Heart left ventricle (tissue), 16 donors: ENCODE measurements at regions not wholly inside any gene's neighbourhood (a gene's known extent, or its start where the extent isn't known, plus 50 kb on each side); places are given as distances from the start of the nearest gene placed in this dataset.

Experiments used
- ATAC-seq, 4 donors: fragments of 200-7000 bp; cut with Tn5 transposase; one replicate each; pipeline ENCODE4 v1.9.1; 2020 to 2022; ENCODE audit warnings: moderate library complexity in 4 of 4, mild to moderate bottlenecking in 3 of 4, moderate number of reproducible peaks in 1 of 4
- DNase-seq, 5 donors: peaks; one replicate each; pipeline ENCODE4 v3.0.0-alpha.2; 2020
- H3K27ac ChIP-seq, 12 donors: fragments of 200-600 bp; sonication (generic) in 4 of 12; one replicate each; pipeline versions ENCODE4 v1.5.0 to v1.8.0; 2016 to 2022; ENCODE audit warnings: mild to moderate bottlenecking in 2 of 12
- H3K27me3 ChIP-seq, 9 donors: fragments of 200-600 bp; sonication (generic) in 2 of 9; one replicate each; pipeline versions ENCODE4 v1.5.1 to v1.8.0; 2016 to 2022; ENCODE audit warnings: mild to moderate bottlenecking in 3 of 9
- H3K36me3 ChIP-seq, 9 donors: fragments of 200-600 bp; sonication (generic) in 2 of 9; one replicate each; pipeline versions ENCODE4 v1.5.0 to v1.8.0; 2018 to 2022; ENCODE audit warnings: mild to moderate bottlenecking in 2 of 9
- H3K4me1 ChIP-seq, 12 donors: fragments of 200-600 bp; sonication (generic) in 4 of 12; one replicate each; pipeline versions ENCODE4 v1.5.0 to v1.8.0; 2016 to 2022; ENCODE audit warnings: mild to moderate bottlenecking in 3 of 12
- H3K4me3 ChIP-seq, 12 donors: fragments of 200-600 bp; sonication (generic) in 4 of 12; one replicate each; pipeline versions ENCODE4 v1.5.0 to v1.8.0; 2017 to 2022; ENCODE audit warnings: mild to moderate bottlenecking in 9 of 12, moderate library complexity in 4 of 12
- H3K9me3 ChIP-seq, 12 donors: fragments of 200-600 bp; sonication (generic) in 4 of 12; one replicate each; pipeline versions ENCODE4 v1.5.0 to v1.8.0; 2016 to 2022; ENCODE audit warnings: mild to moderate bottlenecking in 1 of 12
- POLR2A ChIP-seq, 2 donors: fragments of 450-650 bp; IDR thresholded peaks; one replicate each; pipeline ENCODE4 v1.6.1; 2017; ENCODE audit warnings: antibody characterized with exemption in 2 of 2, mild to moderate bottlenecking in 2 of 2, moderate library complexity in 2 of 2
- WGBS, 4 donors: extraction: QIAGEN DNeasy Blood & Tissue Kit in 2 of 4; methylation state at CpG; one replicate each; pipeline versions ENCODE4 v1.1.5 to v1.1.7; 2013 to 2018; 5-methylcytosine and 5-hydroxymethylcytosine counted together
- intact Hi-C, 10 donors: fragments of 100-400 bp; cut with DNase I; formaldehyde crosslinking; loops; one replicate each; pipeline versions ENCODE4 v1.11.1 to v1.14.2; 2022
- TF ChIP-seq, protein P1 (sequence below), 12 donors: fragments of 200-600 bp; sonication (generic) in 4 of 12; IDR thresholded peaks; one replicate each; pipeline versions ENCODE4 v1.5.0 to v1.8.0; 2018 to 2022; ENCODE audit warnings: antibody characterized with exemption in 12 of 12, mild to moderate bottlenecking in 5 of 12
- donor health status: ischemic (EF 13 %, LVEDD 7.1; RV severe dilation, severe dysfunction).
- donor health status: healthy with polysubstance abuse.
- donor health status: DM: no; HTN: yes; CAD: no.
- donor health status: DM: no; HTN: no; CAD: no.
- donor health status: ischemic (EF 25% LVEDD 6.9; RV normal size, moderate dysfunction).
- donor health status: ischemic (EF 25% LVEDD 5.7; RV mildly dilated, moderate dysfunction).
- donor health status: healthy.
- donor health status: DM: yes; HTN: yes; CAD: no.
- donor health status: ischemic (EF 35%, LVEDD 5.7; RV mildly dilated, moderate dysfunction).
- donor health status: nonischemic (EF 11% LVEDD 7.7; RV severe dilation, severe dysfunction).
- donor health status: DM: yes; HTN: yes; CAD: no.
- donor health status: PGD.
- donor health status: ischemic (EF 29% LVEDD 5.4; RV normal size, mild dysfunction).
- donor health status: nonischemic (EF 23%, LVEDD 6.1; RV moderate dilation, normal function).

GRCh38 chr7:18408461-18408860 is 87.1 kb upstream of the HDAC9 start:
- no peak overlapping the region for H3K4me3 ChIP-seq
- no peaks in the 10 kb centered on the region for H3K27me3 ChIP-seq
- no peaks in the 10 kb centered on the region for H3K36me3 ChIP-seq
- intact Hi-C loops, result no loop called here
- H3K9me3 ChIP-seq, result no peaks in the 10 kb centered on the region
- H3K27ac ChIP-seq, result no peak overlapping the region
- ATAC-seq (no peak), DNase-seq (no peak)
- H3K4me1 ChIP-seq, result peaks cover 0 to 11% (median 0%) of the 10 kb centered on the region in 12 donors
- TF ChIP-seq, protein P1, sequence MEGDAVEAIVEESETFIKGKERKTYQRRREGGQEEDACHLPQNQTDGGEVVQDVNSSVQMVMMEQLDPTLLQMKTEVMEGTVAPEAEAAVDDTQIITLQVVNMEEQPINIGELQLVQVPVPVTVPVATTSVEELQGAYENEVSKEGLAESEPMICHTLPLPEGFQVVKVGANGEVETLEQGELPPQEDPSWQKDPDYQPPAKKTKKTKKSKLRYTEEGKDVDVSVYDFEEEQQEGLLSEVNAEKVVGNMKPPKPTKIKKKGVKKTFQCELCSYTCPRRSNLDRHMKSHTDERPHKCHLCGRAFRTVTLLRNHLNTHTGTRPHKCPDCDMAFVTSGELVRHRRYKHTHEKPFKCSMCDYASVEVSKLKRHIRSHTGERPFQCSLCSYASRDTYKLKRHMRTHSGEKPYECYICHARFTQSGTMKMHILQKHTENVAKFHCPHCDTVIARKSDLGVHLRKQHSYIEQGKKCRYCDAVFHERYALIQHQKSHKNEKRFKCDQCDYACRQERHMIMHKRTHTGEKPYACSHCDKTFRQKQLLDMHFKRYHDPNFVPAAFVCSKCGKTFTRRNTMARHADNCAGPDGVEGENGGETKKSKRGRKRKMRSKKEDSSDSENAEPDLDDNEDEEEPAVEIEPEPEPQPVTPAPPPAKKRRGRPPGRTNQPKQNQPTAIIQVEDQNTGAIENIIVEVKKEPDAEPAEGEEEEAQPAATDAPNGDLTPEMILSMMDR (IDR thresholded peaks at IDR 0.05), result no peak
- no peak for TF ChIP-seq POLR2A (IDR thresholded peaks at IDR 0.05)
- 43 to 66% (median 54%) methylated on average over 2 of the region's 2 CpGs for WGBS, 4 donors

DNA sequence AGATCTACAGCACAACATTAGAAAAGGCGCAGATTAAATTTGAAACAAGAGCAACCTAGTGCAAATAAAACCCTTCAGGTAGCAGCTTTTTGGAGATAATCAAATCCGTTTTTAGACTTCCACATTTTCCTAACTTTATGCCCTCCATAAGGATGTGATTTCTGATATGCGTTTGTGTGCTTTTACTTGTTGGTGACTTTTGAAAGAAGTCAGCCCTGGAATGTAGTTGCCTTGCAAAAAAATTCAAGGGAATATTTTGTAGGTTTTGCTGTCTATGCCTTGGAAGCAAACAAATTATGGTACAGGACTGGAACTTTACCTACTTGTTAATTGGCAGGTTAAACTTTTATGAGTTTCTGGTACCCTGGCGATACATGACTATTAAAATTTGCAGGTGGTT is 86.7 kb upstream of the HDAC9 start:
- TF ChIP-seq POLR2A (IDR thresholded peaks at IDR 0.05), result no peak
- TF ChIP-seq, protein P1 (IDR thresholded peaks at IDR 0.05), result no peak
- no peak for DNase-seq
- Histone ChIP-seq H3K9me3 (no peaks in the 10 kb centered on the region), H3K27me3 (no peaks in the 10 kb centered on the region), H3K27ac (no peak overlapping the region), H3K4me3 (no peak overlapping the region), H3K4me1 (peaks cover 0 to 11% (median 0%) of the 10 kb centered on the region in 12 donors), H3K36me3 (no peaks in the 10 kb centered on the region)
- no peak for ATAC-seq
- intact Hi-C loops, result no loop called here
- 93 to 96% (median 95%) methylated on average over 4 of the region's 4 CpGs for WGBS, 4 donors

- WGBS, 4 donors, result 99 to 100% (median 100%) methylated on average over 1 of the region's 1 CpG
- no peaks in the 10 kb centered on the region for H3K27me3 ChIP-seq
- no peaks in the 10 kb centered on the region for H3K9me3 ChIP-seq
- intact Hi-C loops, result no loop called here
- H3K4me1 ChIP-seq, result no peaks in the 10 kb centered on the region
- H3K27ac ChIP-seq, result no peak overlapping the region
- no peak for TF ChIP-seq POLR2A (IDR thresholded peaks at IDR 0.05)
- TF ChIP-seq, protein P1 (IDR thresholded peaks at IDR 0.05), result no peak
- ATAC-seq (no peak), DNase-seq (no peak)
- H3K36me3 ChIP-seq, result no peaks in the 10 kb centered on the region
- no peak overlapping the region for H3K4me3 ChIP-seq
Observed at GRCh38 chr7:18413447-18413846, 82.1 kb upstream of the HDAC9 start.

- Histone ChIP-seq H3K27me3 (no peaks in the 10 kb centered on the region), H3K9me3 (no peaks in the 10 kb centered on the region), H3K27ac (no peak overlapping the region), H3K4me1 (no peaks in the 10 kb centered on the region), H3K36me3 (no peaks in the 10 kb centered on the region), H3K4me3 (no peak overlapping the region)
- intact Hi-C loops, result no loop called here
- ATAC-seq, result no peak
- no peak for DNase-seq
- TF ChIP-seq POLR2A (IDR thresholded peaks at IDR 0.05), result no peak
- TF ChIP-seq, protein P1 (IDR thresholded peaks at IDR 0.05), result no peak
- 82 to 86% (median 83%) methylated on average over 7 of the region's 7 CpGs for WGBS, 4 donors
Observed at GRCh38 chr7:18414885-18415284, 80.7 kb upstream of the HDAC9 start.
